Activated CD8-positive, alpha-beta memory T cell treated with anti-CD3 and anti-CD28 coated beads, Interleukin-2, amount 50 U/mL, for 4 hours (primary cell): ENCODE measurements at regions not wholly inside any gene's neighbourhood (a gene's known extent, or its start where the extent isn't known, plus 50 kb on each side); places are given as distances from the start of the nearest gene placed in this dataset.
"Not testable (repeated sequence)": the region's sequence is repeated elsewhere in the genome, so short reads cannot be mapped to it uniquely, and the experiment has no call there.

Source experiments
- DNase-seq: peaks from one replicate; pipeline ENCODE4 v3.0.0-alpha.2; 2020

DNA sequence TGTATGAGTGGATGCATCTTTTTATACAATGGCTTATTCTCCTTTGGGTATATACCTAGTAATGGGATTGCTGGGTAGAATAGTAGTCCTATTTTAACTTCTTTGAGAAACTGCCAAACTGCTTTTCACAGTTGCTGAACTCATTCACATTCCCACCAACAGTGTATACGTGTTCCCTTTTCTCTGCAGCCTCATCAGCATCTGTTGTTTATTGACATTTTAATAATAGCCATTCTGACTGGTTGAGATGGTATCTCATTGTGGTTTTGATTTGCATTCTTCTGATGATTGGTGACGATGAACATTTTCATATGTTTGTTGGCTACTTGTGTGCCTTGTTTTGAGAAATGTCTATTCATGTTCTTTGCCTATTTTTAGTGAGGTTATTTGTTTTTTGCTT lies 687.0 kb upstream of the EPHA5 start:
- no peak for DNase-seq

DNA sequence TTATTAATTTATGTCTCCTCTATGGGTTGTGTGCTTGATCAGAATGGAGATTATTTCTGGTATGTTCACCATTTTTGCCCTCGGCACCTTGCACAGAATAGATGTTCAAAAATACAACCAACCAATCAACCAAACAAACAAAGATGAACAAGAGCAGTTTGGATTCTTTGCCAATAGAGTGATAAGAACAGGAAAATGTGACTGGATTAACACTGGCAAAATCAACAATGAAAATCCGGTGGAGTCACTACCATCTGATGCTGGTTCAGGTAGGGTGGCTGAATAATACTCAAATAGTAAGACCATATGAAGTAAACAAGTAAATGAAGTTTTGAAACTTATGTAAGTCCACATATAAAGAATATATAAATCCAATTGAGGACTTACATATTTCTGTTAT lies 685.0 kb upstream of the EPHA5 start:
- no peak for DNase-seq

DNA sequence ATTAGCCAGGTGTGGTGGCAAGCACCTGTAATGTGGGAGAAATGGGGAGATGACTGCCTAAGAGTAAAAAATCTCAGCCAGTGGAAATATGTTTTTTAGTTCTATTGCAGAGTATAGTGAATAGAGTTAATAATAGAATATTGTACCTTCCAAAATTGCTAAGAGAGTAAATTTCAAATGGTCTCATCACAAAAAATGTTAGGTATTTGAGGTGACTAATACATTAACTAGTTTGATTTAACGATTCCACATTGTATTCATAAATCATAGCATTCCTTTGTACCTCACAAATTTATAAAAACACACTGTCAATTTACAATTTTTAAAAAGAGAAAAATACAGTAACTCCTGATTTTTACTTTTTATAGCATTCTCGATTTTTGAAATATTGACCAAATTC lies 681.5 kb upstream of the EPHA5 start:
- no peak for DNase-seq

DNA sequence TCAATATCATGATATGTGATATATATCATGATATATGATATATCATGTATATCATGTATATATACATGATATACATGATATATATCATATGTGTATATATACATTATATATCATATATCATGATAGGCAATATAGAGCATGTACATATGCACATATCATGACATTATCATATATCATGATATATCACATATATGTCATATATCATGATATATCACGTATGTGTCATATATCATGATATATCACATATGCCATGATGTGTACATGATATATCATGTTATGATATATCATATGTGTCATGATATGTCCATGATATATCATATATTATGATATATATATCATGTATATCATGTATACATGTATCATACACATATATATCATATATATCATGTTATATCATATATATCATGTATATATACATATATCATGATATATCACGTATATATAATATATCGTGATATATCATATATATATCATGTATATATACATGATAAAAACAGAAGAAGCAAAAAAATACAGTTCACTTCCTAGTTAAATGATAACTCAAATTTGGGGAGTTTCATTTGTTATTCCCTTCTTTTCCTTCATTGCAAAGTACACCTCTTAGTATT lies 670.1 kb upstream of the EPHA5 start:
- no peak for DNase-seq

DNA sequence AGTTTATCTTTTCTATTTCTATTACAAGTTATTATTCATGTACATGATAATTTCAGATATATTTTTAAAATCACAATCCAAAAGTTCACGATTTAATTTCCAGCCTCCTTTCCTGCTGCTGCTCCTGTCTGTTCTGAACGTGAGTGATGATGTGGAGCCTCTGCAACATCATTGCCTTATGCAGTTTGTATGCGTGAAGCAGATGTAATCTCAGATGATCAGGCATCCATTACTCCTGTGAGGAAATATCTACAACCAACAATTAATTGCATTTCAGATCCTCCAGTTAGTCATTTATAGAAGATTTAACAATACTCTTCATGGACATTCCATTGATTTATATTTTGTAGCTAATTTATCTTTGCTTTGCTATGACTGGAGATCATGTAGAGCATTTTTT lies 668.7 kb upstream of the EPHA5 start:
- DNase-seq = no peak

DNA sequence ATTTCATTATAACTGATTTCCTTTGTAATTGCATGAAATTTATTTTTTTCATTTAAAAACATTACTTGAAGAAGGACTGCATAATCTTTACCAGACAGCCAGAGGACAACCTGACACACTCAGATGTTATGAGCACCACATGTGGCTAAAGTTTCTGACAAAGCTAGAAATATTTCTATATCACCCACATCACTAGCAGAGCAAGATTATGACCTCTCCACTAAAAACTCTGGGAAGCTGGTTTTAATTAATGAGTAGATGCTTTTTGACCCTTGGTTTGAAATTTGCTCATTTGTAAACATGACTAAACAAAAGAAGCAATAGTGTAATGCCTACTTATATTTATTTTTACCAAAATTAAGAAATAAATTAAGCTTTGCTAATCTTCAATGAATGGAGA lies 661.5 kb upstream of the EPHA5 start:
- DNase-seq = no peak

DNA sequence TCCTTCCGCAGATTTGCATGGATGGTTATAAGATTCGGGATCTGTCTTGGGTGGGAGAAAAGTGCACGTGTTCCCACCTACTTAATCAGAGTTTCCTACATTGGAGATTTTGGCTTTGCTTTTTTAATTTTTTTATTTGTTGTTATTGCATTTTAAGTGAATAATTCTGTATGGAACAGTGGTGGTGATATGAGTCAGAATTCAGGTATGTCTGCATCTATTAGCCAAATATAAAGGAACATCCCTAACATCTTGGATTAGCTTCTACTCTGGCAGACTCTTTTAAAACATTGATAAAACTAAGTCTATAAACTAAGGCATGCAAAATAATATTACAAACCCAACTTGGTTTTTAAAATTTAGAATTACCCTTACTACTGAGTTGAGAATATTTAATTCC lies 659.8 kb upstream of the EPHA5 start:
- DNase-seq = no peak

DNA sequence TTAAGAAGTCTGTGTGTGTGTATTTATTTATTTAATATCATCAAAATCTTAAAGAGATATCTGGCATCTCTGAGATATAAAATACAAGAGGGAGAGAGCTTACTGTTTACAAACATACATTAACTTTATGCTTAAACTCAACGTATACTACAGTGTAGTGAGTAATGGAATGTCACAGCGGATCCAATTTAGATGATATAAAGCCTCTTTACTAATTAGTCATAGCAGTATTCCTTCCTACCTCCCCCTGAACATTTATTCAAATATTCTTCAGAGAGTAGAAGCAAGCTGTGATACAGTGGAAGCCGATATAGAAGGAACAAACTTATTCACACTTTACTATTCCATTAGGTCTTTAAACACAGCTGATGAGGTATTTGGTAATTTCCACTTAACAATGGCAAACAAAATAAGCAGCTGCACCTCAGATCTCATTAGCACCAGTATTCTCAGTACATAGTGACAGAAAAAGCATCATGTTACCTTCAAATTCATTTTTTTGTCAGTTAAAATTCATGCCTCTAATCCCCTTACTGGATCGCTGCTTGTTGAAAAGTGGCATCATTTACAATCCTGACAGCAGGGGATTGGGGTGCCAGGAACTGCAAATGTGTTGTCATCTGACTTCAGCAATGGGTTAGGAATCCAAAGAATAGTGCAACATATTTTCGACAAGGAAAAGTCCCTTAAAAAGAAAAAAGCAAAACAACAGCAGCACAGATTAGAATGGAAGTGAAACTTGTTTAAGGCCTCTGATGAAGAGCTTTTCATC lies 658.7 kb upstream of the EPHA5 start:
- no peak for DNase-seq

DNA sequence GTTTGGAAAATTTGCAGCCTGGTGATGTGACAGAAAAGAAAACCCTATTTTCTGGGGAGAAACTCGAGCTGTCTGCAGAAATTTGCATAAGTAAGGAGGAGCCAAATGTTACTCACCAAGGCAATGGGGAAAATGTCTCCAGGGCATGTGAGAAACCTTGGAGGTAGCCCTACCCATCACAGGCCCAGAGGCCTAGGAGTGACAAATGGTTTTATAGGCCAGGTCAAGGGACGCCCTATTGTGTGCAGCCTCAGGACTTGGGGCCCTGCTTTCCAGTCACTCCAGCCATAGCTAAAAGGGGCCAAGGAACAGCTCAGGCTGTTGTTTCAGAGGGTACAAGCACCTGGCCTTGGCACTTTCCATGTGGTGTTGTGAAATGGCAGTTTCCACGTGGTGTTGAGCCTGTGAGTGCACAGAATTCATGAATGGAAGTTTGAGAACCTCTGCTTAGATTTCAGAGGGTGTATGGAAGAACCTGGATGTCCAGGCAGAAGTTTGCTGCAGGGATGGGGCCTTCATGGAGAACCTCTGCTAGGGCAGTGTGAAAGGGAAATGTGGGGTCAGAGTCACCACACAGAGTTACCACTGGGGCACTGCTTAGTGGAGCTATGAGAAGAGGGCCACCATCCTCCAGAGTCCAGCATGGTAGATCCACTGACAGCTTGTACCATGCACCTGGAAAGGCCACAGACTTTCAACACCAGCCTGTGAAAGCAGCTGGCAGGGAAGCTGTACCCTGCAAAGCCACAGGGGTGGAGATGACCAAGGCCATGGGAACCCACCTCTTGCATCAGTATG lies 637.6 kb upstream of the EPHA5 start:
- no peak for DNase-seq

DNA sequence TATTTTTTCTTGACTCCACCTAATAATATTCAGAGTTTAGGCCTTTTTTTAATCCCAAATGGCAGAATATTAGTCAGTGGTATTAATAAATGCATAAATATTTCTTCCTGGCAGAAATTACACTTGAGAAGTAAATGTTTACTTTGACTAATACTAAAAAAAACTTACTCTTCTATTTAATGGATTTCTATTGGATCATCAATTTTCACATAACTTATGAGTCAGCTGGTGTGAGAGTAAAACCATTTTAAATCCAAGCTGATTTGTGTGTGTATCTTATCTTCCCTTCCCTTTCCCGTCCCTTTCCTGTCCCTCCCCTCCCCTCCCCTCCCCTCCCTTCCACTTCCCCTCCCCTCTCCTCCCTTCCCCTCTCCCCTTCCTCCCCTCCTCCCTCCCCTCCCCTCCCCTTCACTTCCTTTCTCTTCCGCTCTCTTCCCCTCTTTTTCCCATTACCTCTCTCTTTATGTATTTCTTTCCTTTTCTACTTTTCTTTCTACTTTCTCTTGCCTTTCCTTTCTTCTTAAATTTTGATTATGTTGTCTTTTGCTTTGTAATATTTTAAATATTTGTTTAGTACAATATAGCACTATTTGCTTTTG lies 630.1 kb upstream of the EPHA5 start:
- no peak for DNase-seq

DNA sequence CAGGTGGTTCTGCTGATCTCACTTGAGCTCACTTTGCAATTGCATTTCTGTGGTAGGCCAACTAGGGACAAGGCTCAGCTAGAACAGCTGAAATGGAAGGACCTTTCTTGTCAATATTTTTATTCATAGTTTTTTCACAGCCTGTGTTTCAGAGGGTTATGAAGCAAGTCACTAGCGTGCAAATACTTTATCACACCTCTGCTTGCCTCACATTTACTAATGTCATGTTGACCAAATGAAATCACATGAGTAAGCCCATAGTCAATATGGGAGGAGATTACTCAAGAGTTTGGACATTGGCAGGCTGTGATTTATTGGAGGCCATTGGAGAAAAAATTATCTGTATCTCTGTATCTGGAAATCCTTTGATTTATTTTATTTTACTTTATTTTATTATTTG lies 628.3 kb upstream of the EPHA5 start:
- DNase-seq = no peak

DNA sequence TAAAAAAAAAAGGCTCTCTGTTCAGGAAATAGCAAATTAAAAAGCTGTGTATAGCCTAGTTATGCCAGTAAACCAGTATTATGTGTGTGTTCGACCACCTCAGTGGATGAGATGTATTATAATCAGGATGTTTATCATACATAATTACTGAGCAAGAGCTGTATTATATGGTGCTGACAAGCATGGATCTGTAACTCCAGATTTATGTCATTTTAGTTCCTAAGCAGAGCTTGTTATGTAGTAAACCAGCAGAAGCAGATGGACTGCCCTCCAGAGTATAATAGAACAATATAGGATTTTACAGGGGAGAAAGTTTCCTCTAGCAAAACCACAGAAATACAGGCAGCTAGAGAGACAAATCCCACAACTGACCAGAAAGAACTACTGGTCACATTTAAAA lies 627.4 kb upstream of the EPHA5 start:
- DNase-seq = no peak

DNA sequence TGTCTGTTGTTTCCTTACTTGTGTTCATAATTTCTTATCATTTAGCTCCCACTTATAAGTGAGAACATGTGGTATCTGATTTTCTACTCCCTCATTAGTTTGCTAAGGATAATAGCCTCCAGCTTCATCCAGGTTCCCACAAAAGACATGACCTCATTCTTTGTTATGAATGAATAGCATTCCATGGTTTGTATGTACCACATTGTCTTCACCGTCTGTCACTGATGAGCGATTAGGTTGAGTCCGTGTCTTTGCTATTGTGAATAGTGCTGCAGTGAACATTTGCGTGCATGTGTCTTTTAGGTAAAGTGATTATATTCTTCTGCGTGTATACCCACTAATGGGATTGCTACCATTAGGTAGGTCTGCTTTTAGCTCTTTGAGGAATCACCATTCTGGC lies 624.3 kb upstream of the EPHA5 start:
- DNase-seq = no peak

DNA sequence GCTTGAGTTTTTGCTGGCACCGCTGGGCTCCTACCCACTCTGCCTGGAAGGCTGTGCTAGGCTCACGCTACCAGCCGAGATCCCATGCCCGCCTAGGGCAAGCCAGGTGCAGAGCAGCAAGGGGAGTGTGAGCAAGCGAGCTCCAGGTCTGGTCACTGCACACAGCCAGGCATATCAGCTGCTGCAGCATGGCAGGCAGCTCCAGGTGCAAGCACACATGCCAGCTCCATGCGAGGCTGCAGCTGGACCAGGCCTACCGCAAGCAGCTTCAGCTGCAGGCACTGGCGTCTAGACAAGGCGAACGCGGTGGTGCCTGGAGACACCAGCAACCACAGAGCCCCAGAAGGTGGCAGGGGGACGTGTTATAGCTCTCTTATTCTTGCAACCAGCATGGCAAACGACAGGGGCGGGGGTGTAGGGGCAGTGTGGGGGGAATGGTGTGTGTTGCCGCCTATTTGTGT lies 614.7 kb upstream of the EPHA5 start:
- DNase-seq = no peak

DNA sequence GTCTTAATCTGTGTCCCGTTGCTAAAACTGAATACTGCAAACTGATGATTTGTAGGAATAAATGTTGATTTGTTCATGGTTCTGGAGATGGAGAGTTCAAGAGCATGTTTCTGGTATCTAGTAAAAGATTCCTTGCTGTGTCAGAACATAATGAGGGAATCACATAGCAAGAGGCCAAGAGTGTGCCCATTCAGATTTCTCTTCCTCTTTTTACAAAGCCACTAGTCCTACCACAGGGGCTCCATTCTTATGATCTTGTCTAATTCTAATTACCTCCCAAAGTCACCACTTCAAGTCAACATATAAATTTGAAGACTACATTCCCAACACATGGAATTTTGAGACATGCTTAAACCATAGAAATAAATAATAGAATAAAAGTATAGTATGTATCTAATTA lies 608.8 kb upstream of the EPHA5 start:
- no peak for DNase-seq

DNA sequence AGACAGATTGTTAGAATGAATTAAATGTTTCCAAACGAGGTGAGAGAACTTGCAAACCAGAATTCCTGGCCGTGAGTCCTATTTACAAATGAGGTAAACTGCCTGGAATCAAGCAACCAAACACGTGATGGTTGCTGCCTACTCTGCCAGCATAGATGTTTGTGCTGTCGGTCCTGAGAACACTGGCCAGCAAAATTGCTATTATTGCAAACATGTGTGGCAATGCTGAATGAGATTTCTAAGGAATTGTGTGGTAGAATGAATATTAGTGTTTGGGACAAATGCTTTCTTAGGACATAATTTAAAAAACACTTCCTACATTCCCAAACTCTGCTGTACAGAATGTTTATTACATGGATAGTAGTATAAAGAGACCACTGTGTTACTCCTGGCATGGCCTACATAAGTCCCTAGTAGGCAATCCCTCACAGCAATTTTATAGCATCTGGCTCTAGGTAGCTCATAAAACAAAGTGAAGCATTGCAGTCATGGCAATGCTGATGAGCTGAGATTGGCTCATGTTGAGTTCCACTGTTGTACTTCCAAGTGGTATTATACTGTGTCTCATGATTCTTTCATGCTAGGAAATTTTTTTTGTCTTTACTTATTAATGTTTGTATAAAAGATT lies 605.2 kb upstream of the EPHA5 start:
- DNase-seq = no peak

DNA sequence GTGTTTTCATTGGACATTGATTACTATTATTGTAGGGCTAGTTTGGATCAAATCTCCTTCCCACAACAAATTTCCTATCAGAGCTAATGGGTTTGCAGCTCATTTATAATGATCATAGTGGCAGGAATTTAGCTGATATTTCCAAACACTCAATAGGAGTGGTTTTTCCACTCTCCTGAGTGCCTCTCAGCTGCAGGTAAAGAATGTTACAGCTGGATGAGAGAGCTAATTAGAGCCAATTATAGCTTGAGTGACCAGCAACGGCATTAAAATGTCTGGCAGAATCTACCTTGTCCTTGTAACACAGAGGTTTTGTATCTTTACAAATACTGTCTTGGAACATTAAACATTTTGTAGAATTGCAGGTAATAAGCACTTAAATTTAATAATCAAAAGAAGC lies 602.8 kb upstream of the EPHA5 start:
- no peak for DNase-seq

DNA sequence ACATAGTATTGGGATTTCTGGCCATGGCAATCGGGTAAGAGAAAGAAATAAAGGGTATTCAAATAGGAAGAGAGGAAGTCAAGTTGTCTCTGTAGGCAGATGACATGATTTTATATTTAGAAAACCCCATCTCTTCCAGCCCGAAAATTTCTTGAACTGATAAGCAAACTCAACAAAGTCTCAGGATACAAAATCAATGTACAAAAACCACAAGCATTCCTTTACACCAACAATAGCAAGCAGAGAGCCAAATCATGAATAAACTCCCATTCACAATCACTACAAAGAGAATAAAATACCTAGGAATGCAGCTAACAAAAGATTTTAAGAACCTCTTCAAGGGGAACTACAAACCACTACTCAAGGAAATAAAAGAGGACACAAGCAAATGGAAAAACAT lies 600.1 kb upstream of the EPHA5 start:
- DNase-seq = not testable (repeated sequence)

DNA sequence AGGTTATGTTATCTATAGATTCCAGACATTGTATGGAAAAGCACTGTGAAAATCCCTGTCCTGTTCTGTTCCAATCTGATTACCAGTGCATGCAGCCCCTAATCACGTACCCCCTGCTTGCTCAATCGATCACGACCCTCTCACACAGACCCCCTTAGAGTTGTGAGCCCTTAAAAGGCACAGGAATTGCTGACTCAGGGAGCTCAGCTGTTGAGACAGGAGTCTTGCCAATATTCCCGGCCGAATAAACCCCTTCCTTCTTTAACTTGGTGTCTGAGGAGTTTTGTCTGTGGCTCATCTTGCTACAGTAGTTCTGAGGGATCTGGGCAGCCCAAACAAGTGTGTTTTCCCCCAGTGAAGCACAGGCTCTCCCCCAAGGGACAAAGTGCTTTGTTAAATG lies 596.3 kb upstream of the EPHA5 start:
- DNase-seq = not testable (repeated sequence)

DNA sequence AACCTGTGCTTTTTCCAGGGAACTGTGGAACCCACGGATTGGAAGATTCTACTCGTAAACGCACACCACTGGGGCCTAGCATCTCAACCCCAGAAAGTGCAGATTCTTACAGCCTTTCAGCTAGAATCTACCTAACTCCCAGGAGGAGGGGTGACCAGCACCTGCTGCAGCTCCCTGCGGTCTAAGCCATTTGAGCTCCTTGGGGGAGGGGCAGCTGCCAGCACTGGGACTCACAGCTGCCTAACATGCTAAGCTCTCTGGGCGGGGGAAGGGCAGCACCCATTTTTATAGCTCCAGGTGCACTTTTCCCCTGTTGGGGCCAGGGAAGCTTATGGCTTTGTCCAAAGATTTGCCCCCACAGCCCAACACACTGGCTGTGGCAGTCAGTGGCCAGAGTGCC lies 595.7 kb upstream of the EPHA5 start:
- DNase-seq = no peak

DNA sequence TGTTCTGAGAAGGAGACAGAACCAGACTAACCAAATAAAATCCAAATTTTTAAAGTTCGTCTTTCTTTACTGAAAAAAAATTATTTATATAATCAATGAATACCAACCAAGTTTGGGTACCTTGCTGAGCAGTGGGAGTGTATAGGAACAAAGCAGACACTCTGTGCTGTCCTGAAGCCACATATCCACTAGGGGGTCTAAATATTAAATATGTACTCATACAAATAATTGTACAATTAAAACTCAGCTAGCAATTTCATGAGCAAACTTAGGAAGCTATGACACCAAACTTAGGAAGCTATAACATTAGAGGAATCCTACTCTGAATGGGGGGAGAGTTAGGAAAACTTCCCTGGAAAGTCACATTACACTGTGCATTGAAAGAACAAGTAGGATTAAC lies 582.0 kb upstream of the EPHA5 start:
- no peak for DNase-seq

DNA sequence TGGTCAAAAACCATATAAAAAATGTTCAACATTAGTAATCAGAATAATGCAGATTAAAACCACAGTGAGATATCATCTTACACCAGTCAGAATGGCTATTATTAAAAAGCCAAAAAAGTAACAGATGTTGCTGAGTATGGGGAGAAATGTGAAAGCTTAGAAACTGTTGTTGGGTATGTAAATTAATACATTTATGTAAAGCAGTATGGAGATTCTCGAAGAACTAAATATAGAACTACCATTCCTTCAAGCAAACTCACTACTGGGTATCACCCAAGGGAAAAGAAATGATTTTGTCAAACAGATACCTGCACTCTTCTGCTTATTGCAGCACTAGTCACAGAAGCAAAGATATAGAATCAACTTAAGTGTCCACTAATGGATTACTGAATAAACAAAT lies 576.4 kb upstream of the EPHA5 start:
- no peak for DNase-seq

DNA sequence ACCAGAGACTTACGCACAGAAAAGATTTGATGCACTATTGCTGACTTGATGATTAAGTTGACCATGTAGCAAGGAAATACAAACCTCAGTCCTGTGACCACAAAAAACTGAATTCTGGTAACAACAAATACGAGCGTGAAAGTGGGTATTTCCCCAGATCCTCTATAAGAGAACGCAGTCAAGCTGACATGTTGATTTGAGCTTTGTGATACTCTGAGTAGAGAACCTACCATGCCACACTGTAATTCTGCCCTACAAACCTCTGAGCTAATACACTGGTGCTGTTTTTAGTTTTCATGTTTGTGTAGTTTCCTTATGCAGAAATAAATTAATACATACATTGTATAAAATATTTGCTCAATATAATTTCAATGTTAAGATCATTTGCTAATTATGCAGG lies 565.6 kb upstream of the EPHA5 start:
- DNase-seq = no peak
